OCI-M2 (cell line): ENCODE measurements at regions not wholly inside any gene's neighbourhood (a gene's known extent, or its start where the extent isn't known, plus 50 kb on each side); places are given as distances from the start of the nearest gene placed in this dataset.
"Not testable (repeated sequence)": the region's sequence is repeated elsewhere in the genome, so short reads cannot be mapped to it uniquely, and the experiment has no call there.

Experiments
- DNase-seq: peaks from one replicate; lab custom pipeline; 2025; ENCODE audit not compliant: unreplicated experiment; lab: John Stamatoyannopoulos, UW

DNA sequence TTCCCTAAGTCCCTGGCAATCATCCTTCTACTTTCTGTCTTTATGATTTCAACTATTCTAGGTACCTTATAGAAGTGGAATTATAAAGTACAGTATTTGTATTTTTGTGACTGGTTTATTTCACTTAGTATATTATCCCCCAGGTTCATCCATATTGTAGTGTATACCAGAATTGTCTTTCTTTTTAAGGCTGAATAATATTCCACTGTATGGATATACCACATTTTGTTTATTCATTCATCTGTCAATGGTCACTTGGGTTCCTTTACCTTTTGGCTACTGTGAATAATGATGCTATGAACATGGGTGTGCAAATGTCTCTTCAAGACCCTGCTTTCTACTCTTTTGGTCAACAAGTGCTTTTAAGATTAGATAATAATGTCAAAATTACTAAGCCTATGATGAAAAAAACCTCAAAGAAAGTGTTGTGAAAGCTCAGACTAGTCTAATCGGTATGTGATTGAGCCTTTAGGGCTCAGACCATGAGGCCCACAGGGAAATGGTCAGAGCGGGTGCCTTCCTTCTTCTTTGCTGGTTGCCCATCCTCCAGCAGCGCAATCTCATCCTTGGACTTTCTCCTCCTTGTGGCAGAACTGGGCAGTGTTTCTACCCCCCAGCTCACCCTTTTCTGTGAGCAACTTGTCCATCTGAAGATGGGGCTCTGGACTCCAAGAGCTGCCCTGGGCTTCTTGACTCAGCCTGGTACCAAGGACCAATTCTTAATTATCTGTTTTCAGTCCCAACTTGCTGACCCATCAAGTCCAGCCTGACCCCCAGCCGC, 105.4 kb downstream of the TTC8 start:
- no peak for DNase-seq

DNA sequence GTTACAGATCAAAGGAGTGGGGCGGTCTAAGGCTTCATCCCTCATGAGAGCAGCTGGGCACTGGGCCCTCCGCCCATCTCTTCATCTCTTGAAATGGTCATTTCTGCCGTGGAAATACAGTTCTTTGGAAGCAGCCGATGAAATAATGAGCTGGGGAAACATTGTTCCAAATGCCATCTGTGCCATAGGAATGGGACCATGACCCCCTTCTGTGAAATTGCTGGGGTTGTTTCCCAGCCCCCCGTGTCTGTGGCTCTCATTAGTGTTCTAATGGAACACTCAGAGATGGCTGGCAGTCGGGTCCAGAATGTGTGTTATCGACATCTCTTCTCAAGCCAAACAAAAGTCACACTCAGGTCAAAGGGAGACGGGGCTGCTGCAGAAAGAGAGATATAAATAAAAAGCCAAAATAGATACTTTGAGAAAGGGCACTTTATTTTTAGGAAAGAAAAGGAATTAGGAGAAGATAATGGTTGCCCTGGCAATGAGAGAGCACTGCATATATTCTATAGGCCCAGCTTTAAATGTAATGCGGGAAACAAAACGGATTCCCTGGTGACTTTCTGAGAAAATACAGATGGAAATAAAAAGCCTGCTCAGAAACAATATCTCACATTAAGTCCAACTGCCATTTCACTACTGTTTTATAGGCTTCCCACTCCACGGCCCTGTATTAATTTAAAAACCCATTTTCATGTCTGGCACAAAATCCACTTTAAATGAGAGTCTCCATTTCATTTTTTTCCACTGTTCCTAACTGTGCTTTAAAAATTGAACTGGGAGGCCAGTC, 107.1 kb downstream of the TTC8 start:
- no peak for DNase-seq

- no peak for DNase-seq
Observed at GRCh38 chr14:88933191-88933590, 108.7 kb downstream of the TTC8 start.

DNA sequence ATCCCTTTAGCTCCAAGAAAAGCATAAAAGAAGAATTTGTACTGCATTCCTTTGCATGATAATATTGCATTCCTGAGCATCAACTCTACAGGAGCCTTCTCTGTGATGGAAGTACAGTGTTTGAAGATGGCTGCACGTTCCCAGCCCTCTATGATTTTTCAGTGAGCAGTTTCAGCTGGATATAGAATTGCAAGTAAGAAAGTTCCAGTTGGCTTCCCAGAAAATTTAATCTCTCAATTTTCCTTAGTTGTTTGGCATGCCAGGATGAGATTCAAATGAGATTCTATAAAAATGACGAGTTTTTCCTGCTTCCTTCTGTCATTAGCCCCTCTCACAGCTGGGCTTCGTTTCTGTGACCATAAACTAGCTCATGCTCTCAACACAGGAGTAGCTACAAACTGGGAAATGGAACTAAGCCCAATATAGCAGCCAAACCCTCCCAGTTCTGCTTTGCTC, 109.9 kb downstream of the TTC8 start:
- no peak for DNase-seq

DNA sequence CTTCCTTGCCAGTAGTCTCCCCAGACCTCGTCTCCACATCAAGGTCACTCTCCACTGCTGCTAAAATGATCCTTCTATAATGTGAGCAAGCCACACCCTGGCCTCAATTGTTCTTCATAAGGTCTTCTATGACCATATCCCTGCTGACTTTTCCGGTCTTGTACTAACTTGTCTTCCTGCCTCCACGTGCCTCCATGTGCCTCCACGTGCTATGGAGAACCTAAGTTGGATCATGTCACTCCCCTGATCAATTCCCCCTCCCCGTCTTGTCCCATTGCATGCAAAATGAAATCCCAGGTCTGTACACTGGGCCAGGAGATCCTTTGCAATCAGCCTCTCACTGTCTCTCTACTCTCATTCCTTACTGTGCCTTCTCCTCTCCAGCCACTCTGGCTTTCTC, 110.6 kb downstream of the TTC8 start:
- DNase-seq = no peak

DNA sequence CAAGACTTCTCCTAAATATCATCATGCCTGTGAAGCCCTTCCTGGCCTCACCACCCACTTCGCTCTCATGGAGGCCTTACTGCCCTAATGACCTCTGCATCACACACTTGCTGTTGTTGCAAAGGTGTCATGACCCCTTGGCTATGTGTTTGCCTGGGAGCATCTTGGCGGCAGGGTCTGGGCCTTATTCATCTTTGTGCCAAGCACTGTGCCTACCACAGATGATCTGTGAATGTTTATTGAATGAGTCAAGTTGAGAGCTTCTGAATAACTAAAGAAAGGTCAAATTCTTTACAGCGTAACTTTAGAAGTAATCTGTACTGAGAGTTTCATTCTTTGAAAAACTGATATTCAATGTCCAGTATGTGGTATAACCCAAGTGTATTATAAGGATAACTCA, 113.3 kb downstream of the TTC8 start:
- no peak for DNase-seq

- DNase-seq = no peak
Observed at GRCh38 chr14:88940671-88941070, 116.2 kb downstream of the TTC8 start.

DNA sequence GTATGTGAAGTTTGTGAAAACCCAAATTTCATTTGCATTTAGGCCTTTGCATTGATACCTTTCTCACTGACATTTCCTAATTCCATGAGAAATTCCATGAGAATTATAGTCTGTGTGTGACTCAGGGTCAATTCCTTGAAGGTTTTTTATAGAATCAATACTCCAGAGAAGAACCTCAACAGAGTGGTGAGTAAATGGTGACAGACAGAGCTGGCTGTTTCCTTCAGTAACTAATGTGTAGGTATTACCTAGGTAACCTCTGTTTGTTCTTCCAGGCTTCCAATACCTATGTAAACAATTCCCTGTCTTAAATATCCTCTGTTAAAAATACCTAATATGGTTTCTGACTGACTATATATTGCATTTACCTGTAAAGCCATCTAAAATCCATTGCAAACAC, 117.0 kb downstream of the TTC8 start:
- DNase-seq = no peak

DNA sequence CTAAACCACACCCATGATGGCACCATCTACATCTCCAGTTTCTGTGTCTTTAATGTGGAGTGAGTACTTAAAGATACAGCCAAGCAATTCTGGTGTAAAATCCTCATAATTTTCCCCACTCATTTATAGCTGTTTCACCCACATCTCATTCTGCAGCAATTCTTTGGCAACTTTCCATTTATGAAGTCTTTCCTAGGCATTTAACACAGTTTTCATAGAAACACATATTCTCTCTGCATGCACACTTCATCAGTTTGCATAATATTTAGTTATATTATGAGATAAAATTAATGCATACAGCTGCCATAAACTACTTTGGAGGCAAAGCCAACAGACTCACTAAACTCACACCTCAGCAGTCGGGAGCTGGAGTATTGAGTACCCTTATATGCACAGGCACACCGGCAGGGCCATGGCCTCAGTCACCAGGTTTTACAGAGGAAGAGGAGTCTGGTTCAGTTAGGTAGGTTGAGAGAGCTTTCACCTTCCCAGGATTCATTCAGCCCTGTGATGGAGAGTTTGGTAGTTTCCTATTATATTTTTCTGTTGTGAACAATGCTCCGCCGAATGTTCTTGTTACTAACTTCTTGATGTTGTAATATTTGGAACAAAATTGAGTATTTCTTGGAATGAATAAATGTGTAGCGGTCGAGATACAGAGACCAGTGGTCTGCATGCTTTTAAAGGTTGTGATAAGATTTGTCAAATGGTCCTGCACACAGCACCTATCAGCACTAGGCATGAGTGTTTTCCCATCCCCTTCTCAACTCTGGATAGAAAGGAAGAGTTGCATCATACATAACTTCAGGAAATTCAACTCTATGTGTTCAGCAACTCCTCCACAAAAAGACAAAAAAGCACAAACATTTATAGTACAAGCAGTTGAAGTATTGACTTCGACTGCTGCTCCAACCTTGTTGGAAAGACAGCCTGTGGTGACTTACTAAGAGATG, 123.5 kb downstream of the TTC8 start:
- DNase-seq = no peak

GRCh38 chr14:88950069-88950468, 125.6 kb downstream of the TTC8 start:
- DNase-seq = no peak

DNA sequence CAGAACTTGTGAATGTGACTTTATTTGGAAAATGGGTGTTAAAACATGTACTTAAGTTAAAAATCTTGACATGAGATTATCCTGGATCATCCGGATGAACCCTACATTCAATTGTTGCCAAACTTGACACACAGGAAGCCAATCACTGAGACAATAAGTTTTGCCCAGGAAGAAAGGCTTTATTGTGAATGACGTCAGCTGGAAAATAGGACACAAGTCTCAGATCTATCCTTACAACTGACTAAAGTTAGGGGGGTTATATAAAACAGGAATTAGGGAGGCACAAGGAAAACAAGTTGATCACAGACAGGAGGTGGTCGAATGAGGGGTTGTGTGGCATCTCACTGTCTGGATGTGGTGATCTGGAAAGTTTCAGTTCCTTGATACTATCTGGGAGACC, 126.9 kb downstream of the TTC8 start:
- DNase-seq = no peak

DNA sequence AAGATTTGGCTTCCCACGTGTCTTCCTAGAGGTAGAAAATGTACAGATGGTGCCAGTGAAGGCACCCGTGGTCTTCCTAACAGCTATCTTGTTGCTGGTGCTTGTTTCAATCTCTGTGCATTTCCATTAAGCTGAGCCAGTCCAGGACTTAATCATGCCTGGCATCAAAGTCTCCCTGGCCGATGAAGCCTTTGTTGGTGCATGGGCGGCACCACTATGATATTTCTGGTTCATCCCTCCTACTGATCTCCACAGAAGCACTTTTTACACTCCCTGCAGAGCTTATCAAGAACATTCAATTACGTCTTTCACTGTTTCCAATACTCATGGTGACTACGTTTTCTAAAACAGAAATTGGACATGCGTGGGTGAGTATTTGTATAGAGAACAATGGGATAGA, 128.4 kb downstream of the TTC8 start:
- no peak for DNase-seq

- no peak for DNase-seq
Observed at GRCh38 chr14:88955455-88955854, 131.0 kb downstream of the TTC8 start.

DNA sequence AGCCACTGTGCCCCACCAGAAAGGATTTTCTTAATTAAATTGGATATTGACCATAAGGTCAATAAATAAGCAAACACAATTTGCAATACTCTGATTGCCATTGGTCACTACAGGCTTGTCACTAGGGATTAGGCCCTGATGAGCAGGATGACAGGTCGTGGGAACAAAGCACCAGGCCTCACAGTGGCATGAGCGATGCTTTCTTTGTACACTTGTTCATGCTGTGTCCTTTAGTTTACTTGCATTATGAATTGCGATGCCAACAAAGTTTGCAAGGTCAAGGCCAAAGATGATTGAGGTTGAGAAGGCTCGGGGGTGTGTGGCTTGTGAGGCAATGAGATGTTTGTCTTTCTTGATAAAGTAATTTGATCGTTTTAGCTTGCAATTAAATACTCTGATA, 136.0 kb downstream of the TTC8 start:
- no peak for DNase-seq

- DNase-seq = no peak
Observed at GRCh38 chr14:88961214-88961613, 136.8 kb downstream of the TTC8 start.

- no peak for DNase-seq
Observed at GRCh38 chr14:88962356-88962755, 137.9 kb downstream of the TTC8 start.

DNA sequence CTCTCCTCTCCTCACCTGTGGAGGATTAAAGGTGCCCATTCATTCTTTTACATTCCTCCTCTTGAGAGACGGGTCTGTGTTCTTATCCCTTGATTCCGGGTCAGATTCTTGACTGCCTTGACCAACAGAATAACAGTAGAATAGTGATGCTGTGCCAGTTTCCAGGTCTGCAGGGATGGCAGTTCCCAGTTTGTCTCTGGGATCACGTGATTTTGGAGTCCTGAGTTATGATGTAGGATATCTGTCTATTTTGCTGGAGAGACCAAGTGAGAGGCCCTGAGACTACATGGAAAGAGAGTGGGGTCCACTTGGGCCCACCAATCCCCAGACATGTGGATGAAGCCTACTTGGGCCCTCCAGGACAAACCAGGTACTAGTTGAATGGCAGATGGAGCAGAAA, 142.8 kb downstream of the TTC8 start:
- DNase-seq = no peak

DNA sequence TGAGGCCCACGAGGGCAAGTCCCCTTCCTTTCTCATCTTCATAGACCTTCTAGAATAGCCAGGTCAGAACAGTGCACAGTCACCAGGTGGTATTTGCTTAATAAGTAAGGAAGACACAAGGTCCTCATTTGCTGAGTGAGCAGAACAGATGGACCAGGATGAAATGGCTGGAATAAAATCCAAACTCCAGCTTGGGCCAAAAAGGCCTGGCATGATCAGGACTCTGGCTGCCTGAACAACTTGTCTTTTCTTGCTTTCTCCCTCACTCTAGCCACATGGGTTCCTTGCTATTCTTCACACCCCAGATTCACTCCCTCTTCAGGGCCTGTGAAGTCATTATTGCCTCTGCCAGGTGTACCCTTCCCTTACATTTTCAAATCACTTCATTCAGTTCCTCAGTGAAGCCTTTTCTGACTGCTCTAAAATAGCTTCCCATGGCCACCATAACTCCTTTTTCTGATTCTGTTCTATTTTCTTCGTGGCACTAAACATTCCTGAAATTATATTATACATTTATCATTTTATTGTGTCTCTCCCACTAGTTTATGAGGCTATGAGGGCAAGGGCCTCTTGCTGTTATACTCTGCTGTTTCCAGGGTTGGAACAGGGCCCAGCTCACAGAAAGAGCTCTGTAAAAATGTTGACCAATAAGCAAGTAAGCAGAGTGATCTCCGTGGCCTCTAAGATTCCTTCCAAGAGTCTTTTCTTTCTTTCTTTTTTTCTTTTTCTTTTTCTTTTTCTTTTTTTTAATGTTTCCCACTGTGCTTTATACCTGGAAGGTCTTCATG, 150.8 kb downstream of the TTC8 start:
- DNase-seq = no peak

DNA sequence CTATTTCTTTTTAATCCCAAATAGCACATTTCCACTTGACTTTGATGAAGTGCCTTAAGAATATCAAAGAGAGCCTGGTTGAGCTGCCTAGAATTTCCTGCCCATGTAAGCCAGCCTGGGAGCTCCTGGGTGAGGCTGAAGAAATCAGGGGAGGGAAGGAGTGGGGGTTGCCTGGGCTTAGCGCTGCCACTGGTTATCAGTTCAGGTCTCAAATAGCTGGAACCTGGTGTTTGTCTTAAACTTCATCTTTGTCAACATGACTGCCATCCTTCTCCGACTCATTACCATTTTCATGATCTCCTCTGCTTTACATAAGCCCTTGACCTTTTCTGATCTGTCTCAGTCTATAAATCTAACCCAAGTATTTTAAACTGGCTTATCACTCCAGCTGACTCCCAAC, 151.5 kb downstream of the TTC8 start:
- DNase-seq = no peak

DNA sequence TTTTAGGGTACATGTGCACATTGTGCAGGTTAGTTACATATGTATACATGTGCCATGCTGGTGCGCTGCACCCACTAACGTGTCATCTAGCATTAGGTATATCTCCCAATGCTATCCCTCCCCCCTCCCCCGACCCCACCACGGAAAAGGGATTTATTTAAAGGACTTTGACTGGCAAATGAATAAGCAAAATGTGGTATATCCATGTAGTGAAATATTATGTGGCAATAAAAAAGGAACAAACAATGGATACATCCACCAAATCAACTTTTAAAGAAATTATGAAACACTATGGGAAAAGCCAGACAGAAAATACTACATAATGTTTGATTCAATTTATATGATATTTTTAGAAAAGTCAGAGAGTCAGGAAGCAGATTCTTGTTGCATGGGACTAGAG, 156.5 kb downstream of the TTC8 start:
- DNase-seq = not testable (repeated sequence)

DNA sequence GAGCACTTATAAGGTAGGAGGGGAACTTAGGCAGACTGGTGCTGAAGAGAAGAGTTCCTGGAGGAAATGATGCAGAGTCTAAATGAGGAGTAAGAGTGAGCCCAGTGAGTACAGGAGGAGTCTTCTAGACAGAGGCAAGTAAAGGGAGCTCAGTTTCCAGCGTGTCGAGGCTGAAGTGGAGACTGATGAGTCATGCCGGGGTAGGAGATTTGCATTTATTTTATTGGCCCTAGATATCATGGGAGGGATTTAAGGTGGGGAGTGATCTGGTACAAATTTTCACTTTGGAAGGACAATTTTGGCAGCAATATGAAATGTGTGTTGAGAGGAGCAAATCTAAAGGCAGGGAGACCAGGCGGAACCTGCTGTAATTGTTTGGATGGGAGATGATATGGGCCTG, 157.5 kb downstream of the TTC8 start:
- no peak for DNase-seq
